K562 (cell line): ENCODE measurements at regions not wholly inside any gene's neighbourhood (a gene's known extent, or its start where the extent isn't known, plus 50 kb on each side); places are given as distances from the start of the nearest gene placed in this dataset.

Experiments used
- ATAC-seq: fragments of 200-7000 bp; cut with Tn5 transposase; 3 replicates; pipeline ENCODE4 v1.9.1; 2020; ENCODE audit warnings: moderate library complexity
- BruUV-seq: library from RNA; stranded (reverse); fragments of 400-500 nt; replicated peaks from 2 replicates; lab custom pipeline; 2021; lab: Mats Ljungman, UMichigan
- CTCF ChIA-PET: fragments of 300-600 bp; formaldehyde crosslinking; extraction: SDS; loops from one replicate; lab custom pipeline; 2021; ENCODE audit warnings: low intra/inter-chr PET ratio; lab: Yijun Ruan, JAX
- POLR2A ChIA-PET: fragments of 300-600, 350-650 bp; sonication (Branson Sonifier 250); formaldehyde crosslinking; extraction: SDS; loops from one replicate; lab custom pipeline; 2021; ENCODE audit warnings: antibody characterized with exemption, inconsistent platforms; lab: Yijun Ruan, JAX
- DNase-seq, 4 experiments: peaks; one replicate each; pipeline versions ENCODE4 v3.0.0 to v3.0.0-alpha.2; 2011 to 2018; ENCODE audit warnings: low spot score in 3 of 4, mixed read lengths in 3 of 4; ENCODE audit errors: extremely low read depth in 1 of 4
- FAIRE-seq: peaks from 2 replicates; lab custom pipeline; 2011; peaks lifted over from hg19 to GRCh38; lab: Jason Lieb, UNC
- H2AFZ ChIP-seq: 2 replicates; pipeline ENCODE4 v1.6.0; 2011; ENCODE audit warnings: low read depth, low read length, control low read depth, inconsistent platforms
- H3K27ac ChIP-seq: fragments of 200-600 bp; 3 replicates; pipeline ENCODE4 v1.8.0; 2011; ENCODE audit warnings: low read depth, mild to moderate bottlenecking, control low read depth, inconsistent platforms, low read length, moderate library complexity, mixed read lengths; ENCODE audit errors: extremely low read depth
- H3K27me3 ChIP-seq, 2 experiments: fragments of 300-600 bp in 1 of 2; 2 replicates in 1 of 2; 3 replicates in 1 of 2; pipeline versions ENCODE4 v1.6.0 to v1.8.0; 2011; ENCODE audit warnings: inconsistent platforms in 2 of 2, low read length in 2 of 2, mild to moderate bottlenecking in 1 of 2, mixed read lengths in 1 of 2, moderate library complexity in 1 of 2; ENCODE audit not compliant: control insufficient read depth in 2 of 2, insufficient read depth in 2 of 2
- H3K36me3 ChIP-seq: fragments of 300-600 bp; 3 replicates; pipeline ENCODE4 v1.8.0; 2011; ENCODE audit warnings: mild to moderate bottlenecking, low read length, inconsistent platforms; ENCODE audit not compliant: control insufficient read depth, insufficient read depth
- H3K4me1 ChIP-seq, 2 experiments: fragments of 200-600 bp in 1 of 2; replicated peaks in 1 of 2; 2 replicates in 1 of 2; 3 replicates in 1 of 2; pipeline versions ENCODE4 v1.5.1 to v1.8.0; 2011; ENCODE audit warnings: inconsistent platforms in 2 of 2, low read length in 2 of 2, mild to moderate bottlenecking in 1 of 2, mixed read lengths in 1 of 2, moderate library complexity in 1 of 2; ENCODE audit not compliant: control insufficient read depth in 2 of 2, insufficient read depth in 2 of 2
- H3K4me2 ChIP-seq: 2 replicates; pipeline ENCODE4 v1.6.1; 2011; ENCODE audit warnings: low read length, control low read depth, inconsistent platforms, mixed read lengths; ENCODE audit not compliant: insufficient read depth
- H3K4me3 ChIP-seq: fragments of 200-600 bp; sonication (generic), shearing (Covaris generic); 2 replicates; pipeline ENCODE4 v1.5.1; 2016; ENCODE audit warnings: control low read depth, inconsistent platforms
- H3K79me2 ChIP-seq: fragments of 200-600 bp; 3 replicates; pipeline ENCODE4 v1.8.0; 2011; ENCODE audit warnings: low read length, inconsistent platforms; ENCODE audit not compliant: control insufficient read depth, insufficient read depth
- H3K9ac ChIP-seq, 2 experiments: 2 replicates each; pipeline versions ENCODE4 v1.6.0 to v1.6.1; 2011; ENCODE audit warnings: low read depth in 2 of 2, low read length in 2 of 2, control low read depth in 1 of 2, inconsistent platforms in 1 of 2, mild to moderate bottlenecking in 1 of 2, mixed read lengths in 1 of 2; ENCODE audit not compliant: insufficient read depth in 1 of 2
- H3K9me1 ChIP-seq: one replicate; pipeline ENCODE4 v1.6.0; 2011; ENCODE audit warnings: inconsistent platforms, mild to moderate bottlenecking, low read length, moderate library complexity; ENCODE audit not compliant: control insufficient read depth, insufficient read depth
- H3K9me3 ChIP-seq: replicated peaks from 2 replicates; pipeline ENCODE4 v1.5.1; 2011; ENCODE audit warnings: low read depth, low read length, inconsistent platforms; ENCODE audit not compliant: control insufficient read depth, insufficient read depth
- H4K20me1 ChIP-seq: replicated peaks from 2 replicates; pipeline ENCODE4 v1.6.1; 2011; ENCODE audit warnings: low read length, inconsistent platforms, mixed read lengths; ENCODE audit not compliant: control insufficient read depth, insufficient read depth
- ARNT ChIP-seq, 2 experiments: fragments of 450-650 bp; IDR thresholded peaks; 2 replicates each; pipeline ENCODE4 v1.6.1; 2016; ENCODE audit warnings: mild to moderate bottlenecking in 1 of 2
- CBX5 ChIP-seq: IDR thresholded peaks from 2 replicates; pipeline ENCODE4 v1.6.1; 2014; ENCODE audit warnings: low read depth, borderline replicate concordance
- ELK1 ChIP-seq: sonication (generic); formaldehyde crosslinking; IDR thresholded peaks from 2 replicates; pipeline ENCODE4 v1.8.1; 2022; ENCODE audit warnings: missing genetic modification reagents
- LCOR ChIP-seq: sonication (generic); formaldehyde crosslinking; IDR thresholded peaks from 2 replicates; pipeline ENCODE4 v1.8.0; 2022; ENCODE audit warnings: mild to moderate bottlenecking, missing genetic modification reagents
- NFATC3 ChIP-seq: fragments of 450-650 bp; IDR thresholded peaks from 2 replicates; pipeline ENCODE4 v1.6.1; 2017; ENCODE audit warnings: mild to moderate bottlenecking
- POU5F1 ChIP-seq: fragments of 150-350 bp; IDR thresholded peaks from 2 replicates; pipeline ENCODE4 v1.6.1; 2014; ENCODE audit warnings: borderline replicate concordance, low read length, low read depth, mild to moderate bottlenecking; ENCODE audit not compliant: partially characterized antibody
- RAD21 ChIP-seq, 2 experiments: fragments of 250-450 bp in 1 of 2; fragments of 450-650 bp in 1 of 2; sonication (Bioruptor Pico) in 1 of 2; formaldehyde crosslinking in 1 of 2; IDR thresholded peaks in 1 of 2; conservative IDR thresholded peaks in 1 of 2; 2 replicates each; pipeline versions ENCODE4 v1.4.0 to v1.8.0; 2020 to 2022; ENCODE audit warnings: mild to moderate bottlenecking in 2 of 2, moderate library complexity in 1 of 2
- RBFOX2 ChIP-seq: fragments of 200-400 bp; formaldehyde crosslinking; IDR thresholded peaks from 2 replicates; pipeline ENCODE4 v1.6.1; 2017; ENCODE audit warnings: low read depth, mild to moderate bottlenecking, low read length, moderate library complexity
- TRIM28 ChIP-seq: fragments of 450-650 bp; IDR thresholded peaks from 2 replicates; pipeline ENCODE4 v1.6.1; 2017
- ZFPM2 ChIP-seq: fragments of 250-450 bp; sonication (Bioruptor Pico); IDR thresholded peaks from 2 replicates; pipeline ENCODE4 v1.5.1; 2022; ENCODE audit warnings: mild to moderate bottlenecking
- ZNF282 ChIP-seq: sonication (generic); formaldehyde crosslinking; IDR thresholded peaks from 2 replicates; pipeline ENCODE4 v1.8.1; 2023; ENCODE audit warnings: missing genetic modification reagents
- WGBS: fragments of 100-300 bp; shearing (Covaris generic); methylation state at CpG from one replicate; pipeline ENCODE4 v1.1.6; 2016; ENCODE audit warnings: low coverage, mixed read lengths; ENCODE audit not compliant: insufficient coverage; ENCODE audit errors: missing lambda C conversion rate; 5-methylcytosine and 5-hydroxymethylcytosine counted together
- in situ Hi-C: fragments of 300-500 bp; cut with MboI; formaldehyde crosslinking; loops from 4 replicates; pipeline ENCODE4 v1.15.0; 2018; ENCODE audit warnings: inconsistent platforms, mixed read lengths
- intact Hi-C: fragments of 100-400 bp; cut with micrococcal nuclease; formaldehyde crosslinking; loops from 2 replicates; pipeline ENCODE4 v1.14.2; 2022

GRCh38 chr4:18844726-18845125 is 823.2 kb upstream of the LCORL start:
- in situ Hi-C loops (no loop called here), intact Hi-C loops (no loop called here)
- Histone ChIP-seq H3K27me3 (no peaks in the 10 kb centered on the region), H4K20me1 (no peaks in the 10 kb centered on the region), H3K4me3 (no peak overlapping the region), H3K27ac (no peak overlapping the region), H3K9ac (no peak overlapping the region), H3K9me3 (no peaks in the 10 kb centered on the region), H3K4me2 (no peak overlapping the region), H2AFZ (no peak overlapping the region), H3K36me3 (no peaks in the 10 kb centered on the region), H3K79me2 (no peaks in the 10 kb centered on the region), H3K9me1 (no peaks in the 10 kb centered on the region), H3K4me1 (no peaks in the 10 kb centered on the region)
- CTCF ChIA-PET = no interaction called here
- TF ChIP-seq ZNF282 (CRISPR knock-in tag) (no peak), CBX5 (no peak), LCOR (CRISPR knock-in tag) (no peak), ARNT (IDR thresholded peaks at IDR 0.05) (no peak), ELK1 (CRISPR knock-in tag) (no peak), RBFOX2 (no peak), RAD21 (CRISPR knock-in tag; conservative IDR thresholded peaks at IDR 0.05 in 1 of 2, IDR thresholded peaks at IDR 0.05 in 1 of 2) (no peak), TRIM28 (no peak), NFATC3 (no peak), ZFPM2 (CRISPR knock-in tag) (no peak), POU5F1 (no peak)
- DNase-seq (no peak), ATAC-seq (no peak), FAIRE-seq (no peak)
- BruUV-seq = no TSS peak
- WGBS = 0% methylated on average over 1 of the region's 1 CpG
- POLR2A ChIA-PET = no interaction called here
